HTR-8/SVneo (cell line): ENCODE measurements at regions not wholly inside any gene's neighbourhood (a gene's known extent, or its start where the extent isn't known, plus 50 kb on each side); places are given as distances from the start of the nearest gene placed in this dataset.

Source experiments
- DNase-seq: peaks from one replicate; pipeline ENCODE4 v3.0.0; 2011; ENCODE audit warnings: low spot score, mixed read lengths; ENCODE audit not compliant: insufficient read length
- FAIRE-seq: peaks from 2 replicates; lab custom pipeline; 2011; peaks lifted over from hg19 to GRCh38; lab: Jason Lieb, UNC

DNA sequence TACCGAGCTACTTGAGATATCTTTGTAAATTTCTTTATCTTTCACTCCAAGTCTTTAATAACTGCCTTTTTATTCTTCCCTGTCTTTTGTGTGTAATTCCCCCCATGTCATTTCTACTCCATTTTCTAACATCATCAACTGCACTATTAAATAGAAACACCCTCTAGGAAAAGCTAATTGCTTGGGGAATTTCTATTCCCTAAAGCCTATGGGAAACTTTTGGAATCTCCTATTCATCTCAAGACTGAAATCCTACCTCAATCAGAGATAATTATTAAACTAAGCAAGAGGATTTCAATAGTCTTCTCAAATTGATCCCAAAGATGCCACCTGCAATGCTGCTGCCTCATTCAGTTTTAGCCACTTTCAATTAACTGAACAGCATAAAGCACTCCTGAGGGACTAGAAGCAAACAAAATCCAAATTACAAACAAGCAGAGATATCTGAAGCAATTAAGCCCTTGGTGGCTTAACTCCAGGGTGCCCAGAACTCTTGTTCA lies 598.7 kb downstream of the IGSF11 start:
- no peak for DNase-seq

DNA sequence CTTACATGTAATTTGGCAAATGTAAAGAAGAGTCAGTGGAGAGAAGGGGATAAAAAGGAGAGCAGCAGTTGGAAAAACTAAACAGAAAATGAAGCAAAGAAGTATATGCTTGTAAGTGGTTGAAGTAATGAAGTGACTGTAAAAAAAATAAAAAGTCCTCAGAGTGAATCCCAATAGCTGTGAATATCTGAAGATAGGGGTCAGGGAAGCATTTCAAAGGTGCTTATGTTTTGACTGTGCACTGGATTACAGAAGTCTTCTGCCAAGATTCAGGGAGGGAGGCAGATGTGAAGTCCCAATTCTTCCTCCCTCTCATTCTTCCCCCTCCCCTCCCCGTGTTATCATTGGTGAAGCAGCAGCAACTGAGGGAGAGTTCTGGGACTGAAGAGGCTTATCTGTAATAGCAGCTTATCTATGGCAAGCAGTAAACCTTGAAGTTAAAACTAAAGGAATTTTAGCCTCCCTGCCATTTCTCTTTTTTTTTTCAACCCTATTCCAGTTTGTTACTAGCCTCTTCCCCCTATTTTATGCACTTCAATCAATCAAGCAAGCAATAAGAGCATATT lies 597.9 kb downstream of the IGSF11 start:
- DNase-seq, result no peak
- FAIRE-seq, result no peak

More for the DNA sequence above, 598.7 kb downstream of the IGSF11 start:
- no peak for FAIRE-seq

DNA sequence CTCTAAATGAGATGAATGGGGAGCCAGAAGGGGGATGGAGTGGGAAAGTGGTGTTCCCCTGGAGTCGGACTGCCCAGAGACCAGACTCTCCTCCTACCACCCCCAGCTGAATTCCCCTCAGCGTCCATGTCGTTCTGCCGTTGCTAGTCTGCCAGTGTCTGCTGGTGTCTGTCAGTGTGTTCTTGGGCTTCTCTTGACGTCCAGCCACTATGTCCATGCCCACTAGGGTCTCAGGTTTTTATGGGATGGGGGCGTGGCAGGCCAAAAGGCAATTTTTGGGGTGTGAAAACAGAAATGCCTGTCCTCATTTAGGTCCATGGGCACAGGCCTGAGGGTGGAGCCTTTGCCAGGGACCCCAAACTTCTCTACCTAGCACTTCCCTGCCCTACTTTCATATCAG lies 589.6 kb downstream of the IGSF11 start:
- FAIRE-seq, result no peak
- DNase-seq, result no peak

DNA sequence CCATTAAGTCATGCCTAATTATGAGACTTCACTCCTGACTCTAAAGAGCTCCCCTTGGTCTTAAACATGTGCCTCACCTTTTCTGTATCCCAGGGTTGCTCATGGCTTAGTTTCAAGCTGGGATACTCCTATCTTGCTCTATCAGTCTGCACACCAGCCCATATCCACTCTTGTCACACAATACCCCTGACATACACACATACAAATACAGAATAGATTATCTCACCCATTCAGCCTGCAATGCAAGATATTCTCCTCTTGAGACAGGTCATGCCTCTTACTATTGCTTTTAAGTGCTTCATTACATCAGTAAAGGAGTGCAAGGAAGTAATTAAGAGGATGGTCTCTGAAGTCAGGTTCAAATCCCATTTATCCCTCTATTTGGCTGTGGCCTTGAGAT lies 587.3 kb downstream of the IGSF11 start:
- DNase-seq (no peak), FAIRE-seq (no peak)

DNA sequence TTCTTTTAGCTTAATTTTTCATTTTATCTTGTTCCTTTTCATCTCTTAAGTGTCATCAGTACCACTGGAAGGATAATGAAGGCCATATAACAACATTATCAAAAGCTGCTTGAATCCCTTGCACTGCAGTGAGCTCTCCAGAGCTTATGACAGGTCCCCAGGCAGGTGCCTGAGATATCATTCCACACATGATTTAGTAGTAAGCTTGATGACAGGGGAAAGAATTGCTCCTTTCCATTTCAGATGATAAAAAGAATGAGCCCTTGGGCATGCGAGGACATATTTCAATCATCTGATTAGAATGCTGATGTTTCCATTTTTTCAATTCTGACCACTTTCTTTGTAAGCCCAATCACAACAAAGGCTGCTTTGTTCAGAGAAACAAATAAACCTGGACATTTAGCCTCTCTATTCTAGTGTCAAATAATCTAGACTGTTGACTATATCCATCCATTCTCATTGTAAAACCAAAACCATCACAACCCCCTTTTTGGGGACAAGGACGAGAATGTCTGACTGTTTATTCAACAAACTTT lies 567.8 kb downstream of the IGSF11 start:
- DNase-seq (no peak), FAIRE-seq (no peak)

DNA sequence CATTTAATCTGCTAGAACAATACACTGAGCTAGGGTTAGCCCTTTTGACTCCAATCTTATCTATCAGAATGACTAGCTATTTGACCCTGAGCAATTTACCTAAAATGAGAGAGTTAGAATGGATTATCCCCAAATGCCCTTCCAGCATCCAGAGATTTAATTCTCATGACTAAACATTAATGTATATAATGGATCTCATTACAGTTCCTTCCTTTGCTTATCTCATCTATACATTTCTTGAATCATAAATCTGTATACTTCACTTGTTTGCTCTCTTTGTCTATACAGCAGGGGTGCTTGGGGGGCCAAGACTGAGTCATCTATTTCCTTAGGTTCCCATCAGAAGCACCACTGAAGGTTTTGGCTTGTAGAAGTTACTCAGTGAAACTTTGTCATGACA lies 565.8 kb downstream of the IGSF11 start:
- FAIRE-seq, result no peak
- no peak for DNase-seq

DNA sequence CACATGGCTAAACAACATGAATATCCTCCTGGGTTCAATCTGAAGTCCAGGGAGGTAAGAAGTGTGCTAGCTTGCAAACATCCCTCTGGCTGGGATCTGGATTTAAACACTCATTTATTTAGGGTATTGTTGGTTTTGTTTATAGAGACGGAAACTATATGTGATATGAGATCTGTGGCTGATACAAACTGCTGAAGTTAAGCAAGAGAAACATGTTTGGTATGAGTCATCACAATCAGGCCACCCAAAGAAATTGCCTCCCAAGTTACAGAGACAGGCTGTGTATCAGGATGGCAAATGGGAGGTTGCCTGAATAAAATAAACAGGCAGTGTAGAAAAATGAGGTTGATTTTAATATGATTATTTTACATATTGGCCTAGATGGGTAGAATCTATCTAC lies 562.1 kb downstream of the IGSF11 start:
- no peak for DNase-seq
- FAIRE-seq, result no peak

DNA sequence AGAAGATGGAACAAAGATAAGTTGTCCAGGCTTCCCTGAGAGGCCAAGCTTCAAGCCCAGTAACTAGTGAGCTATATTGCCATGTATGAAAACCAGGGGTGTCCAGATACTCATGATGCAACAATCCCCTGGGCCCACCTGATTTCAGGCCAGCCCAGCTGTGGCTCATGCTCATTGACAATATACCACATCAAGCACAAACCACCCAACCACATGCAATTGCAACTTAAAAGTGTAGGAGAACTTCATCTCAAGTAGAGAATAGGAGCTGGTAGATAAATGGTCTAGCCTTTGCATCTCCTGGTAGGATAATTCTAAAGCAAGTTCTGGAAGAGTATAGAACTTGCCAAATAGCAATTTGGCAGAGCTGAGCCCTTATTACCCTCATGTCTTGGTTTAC lies 561.3 kb downstream of the IGSF11 start:
- FAIRE-seq (no peak), DNase-seq (no peak)

DNA sequence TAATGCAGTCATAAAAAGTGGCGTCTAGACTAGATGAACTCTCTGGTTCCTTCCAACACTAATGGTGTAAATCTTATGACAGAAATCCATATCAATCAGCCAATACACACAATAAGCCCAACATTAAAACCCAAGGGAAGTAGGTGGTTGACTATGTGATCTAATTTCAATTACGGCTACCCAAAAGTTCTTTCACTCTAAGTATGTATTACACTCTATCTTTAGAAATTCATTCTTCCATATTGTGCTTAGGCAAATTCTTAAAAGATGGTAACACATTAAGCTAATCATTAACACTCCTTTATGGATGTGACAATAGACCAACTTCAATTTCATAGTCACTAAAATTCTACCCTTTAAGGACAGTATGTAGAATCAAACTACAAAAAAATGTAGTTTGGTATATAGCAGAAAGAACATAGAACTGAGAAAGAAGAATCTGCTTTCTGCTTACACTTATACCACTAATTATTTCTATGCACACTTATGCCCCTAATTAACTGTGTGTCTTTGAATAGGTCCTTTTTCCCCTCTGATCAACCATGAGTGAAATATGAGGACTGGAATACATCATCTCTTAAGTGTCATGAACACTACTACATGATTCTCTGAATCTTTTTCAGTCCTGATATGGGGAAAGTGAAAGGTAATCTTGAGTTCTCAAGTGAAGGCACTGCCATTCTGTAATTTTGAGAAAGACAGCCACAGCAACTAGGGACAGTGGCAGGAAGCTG lies 557.6 kb downstream of the IGSF11 start:
- FAIRE-seq (no peak), DNase-seq (no peak)

DNA sequence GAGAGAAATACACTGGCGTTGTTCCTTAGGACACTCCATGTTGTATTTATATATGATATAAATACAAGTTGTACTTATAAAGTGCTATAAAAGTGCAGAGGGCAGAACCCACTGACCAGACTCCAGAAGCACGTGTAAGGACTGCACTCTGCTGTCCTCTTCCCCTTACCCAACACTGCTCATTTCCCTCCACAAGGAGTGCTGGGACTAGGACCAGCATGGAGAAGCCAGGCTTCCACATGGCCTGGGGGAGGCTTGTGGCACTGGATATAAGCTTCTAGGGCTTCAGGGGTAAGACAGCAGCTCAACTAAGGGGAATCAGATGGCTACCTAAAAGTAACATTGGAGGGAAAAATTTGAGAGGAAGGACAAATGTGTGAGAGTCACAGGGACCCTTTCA lies 556.9 kb downstream of the IGSF11 start:
- DNase-seq (no peak), FAIRE-seq (no peak)

DNA sequence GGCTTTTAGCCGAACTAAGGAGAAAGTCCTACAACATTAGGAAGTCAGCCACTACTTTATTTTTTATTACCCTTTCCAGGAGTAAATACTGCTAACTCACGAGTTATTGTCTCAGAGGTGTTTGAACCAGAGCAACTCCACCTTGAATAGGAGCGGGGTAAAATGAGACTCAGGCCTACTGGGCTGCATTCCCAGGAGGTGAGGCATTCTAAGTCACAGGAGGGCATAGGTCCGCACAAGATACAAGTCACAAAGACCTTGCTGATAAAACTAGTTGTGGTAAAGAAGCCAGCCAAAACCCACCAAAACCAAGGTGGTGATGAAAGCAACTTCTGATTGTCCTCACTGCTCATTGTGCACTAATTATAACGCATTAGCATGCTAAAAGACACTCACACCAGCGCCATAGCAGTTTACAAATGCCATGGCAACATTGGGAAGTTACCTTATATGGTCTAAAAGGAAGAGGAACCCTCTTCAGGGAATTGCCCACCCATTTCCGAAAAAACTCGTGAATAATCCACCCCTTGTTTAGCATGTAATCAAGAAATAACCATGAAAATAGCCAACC lies 555.9 kb downstream of the IGSF11 start:
- no peak for DNase-seq
- FAIRE-seq, result no peak

DNA sequence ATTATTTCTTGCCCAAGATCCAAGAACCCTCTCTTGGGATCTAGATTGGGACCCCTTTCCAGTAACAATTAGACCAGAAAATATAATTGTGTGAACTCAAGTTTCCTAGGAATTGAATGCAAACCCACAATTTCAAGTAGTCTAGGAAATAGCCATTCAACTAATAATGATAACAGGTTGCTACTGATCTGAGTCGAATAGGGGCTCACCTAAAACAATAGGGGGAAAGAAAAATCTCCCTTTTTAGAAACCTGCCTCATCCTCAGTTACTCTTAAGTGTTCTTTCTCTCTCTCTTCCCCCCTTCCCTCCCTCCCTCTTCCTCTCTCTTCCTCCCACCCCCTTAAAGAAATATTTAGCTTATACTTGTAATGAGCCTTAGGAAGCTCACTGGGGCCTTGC lies 555.3 kb downstream of the IGSF11 start:
- FAIRE-seq, result no peak
- no peak for DNase-seq

DNA sequence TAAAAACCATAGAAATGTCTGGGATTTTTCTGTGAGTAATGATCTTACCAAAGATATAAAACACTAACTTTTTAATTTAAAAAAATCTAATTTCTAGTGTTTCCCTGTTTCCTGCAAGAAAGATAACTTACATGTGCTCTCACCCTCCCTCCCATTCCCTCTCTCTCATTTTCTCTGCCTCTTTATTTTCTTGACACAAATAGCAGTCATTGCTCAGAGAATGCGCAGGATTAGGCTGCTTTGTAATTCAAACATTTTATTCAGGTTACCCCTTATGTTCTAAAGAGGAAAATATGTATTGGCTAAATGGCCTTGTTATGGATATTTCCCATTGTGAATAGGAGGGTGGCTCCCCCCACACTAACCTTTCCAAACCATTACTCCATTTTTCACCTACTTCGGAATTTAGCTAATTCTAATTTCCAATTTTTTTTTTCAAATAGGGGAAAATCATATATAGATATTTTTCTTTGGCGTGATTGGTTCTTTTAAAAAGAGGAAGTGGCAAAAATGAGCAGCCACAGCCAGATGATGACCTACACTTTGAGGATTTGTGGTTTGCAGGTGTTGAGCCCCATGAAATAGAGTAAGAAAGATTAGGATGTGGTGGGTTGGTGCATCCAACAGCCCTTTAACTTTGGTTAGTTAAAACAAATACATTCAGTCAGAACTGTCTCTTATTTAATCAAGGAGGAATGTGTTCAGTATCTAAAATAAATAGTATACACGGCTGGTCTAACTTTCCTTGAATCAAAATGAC lies 554.4 kb downstream of the IGSF11 start:
- DNase-seq (no peak), FAIRE-seq (no peak)

DNA sequence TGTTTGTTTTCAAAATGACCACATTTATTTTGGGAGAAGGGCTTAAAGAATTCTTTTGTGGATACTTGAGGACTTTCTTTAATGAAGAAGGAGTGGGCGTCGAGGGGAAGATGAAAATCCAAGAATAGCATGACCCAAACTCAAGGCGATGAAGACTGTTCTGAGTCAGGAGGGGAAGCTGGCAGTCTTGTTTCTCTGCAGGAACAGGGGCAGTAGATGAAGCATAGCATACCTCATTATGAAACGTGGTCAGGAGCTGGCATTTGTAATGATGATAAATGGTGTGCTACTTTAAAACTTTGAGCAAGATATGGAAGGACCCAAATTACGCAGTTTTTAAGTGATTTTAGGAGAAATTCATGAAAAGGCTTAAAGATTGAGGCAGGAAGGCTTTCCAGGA lies 549.0 kb downstream of the IGSF11 start:
- DNase-seq (no peak), FAIRE-seq (no peak)

DNA sequence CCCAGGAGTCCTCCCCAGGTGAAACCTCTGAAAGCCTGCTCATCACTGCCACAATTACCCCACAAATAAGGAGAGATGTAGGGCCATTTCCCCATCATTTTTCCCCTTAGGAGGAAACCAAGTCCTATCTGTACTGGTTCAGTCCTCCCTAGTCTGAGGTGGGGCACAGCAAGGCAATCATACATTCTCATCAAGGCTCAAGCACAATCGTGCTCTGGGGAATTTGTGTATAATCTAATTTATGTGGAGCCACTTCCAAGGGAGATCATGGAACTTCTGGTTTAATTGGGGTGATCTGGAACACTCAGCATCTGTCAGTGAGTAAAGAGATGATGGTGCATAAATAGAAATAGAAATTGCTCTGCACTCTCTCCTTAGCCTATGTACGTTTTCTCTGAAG lies 546.9 kb downstream of the IGSF11 start:
- no peak for DNase-seq
- FAIRE-seq, result no peak

DNA sequence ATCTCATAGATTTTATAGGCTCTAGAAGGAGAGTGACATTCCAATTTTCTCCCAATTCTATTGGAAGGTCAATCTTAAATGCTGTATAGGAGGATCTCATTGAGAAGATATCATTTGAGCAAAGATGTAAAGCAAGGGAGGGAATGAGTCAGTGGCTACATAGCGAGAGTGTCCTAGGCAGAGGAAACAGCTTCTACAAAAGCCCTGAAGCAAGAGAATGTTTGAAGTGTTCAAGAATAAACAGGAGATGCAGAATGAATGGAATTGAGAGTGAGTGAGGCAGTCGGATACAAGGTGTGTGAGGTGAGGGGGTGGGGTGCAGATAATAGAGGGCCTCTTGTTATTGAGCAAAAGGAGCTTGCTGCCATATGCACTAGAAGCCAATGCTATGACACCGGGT lies 545.9 kb downstream of the IGSF11 start:
- DNase-seq (no peak), FAIRE-seq (no peak)

DNA sequence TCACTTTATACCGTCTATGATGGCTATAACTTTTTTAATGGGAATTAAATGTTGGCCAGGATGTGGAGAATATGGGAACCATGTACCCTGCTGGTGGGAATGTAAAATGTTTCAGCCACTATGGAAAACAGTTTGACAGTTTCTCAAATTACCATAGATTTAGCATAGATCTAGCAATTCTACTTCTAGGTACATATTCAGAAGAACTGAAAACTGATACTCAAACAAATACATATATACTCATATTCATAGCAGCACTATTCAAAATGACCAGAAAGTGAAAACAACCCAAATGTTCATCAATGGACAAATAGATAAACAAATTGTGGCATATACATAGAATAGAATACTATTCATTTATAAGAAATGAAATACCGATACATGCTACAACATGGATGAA lies 539.4 kb downstream of the IGSF11 start:
- FAIRE-seq (no peak), DNase-seq (no peak)

DNA sequence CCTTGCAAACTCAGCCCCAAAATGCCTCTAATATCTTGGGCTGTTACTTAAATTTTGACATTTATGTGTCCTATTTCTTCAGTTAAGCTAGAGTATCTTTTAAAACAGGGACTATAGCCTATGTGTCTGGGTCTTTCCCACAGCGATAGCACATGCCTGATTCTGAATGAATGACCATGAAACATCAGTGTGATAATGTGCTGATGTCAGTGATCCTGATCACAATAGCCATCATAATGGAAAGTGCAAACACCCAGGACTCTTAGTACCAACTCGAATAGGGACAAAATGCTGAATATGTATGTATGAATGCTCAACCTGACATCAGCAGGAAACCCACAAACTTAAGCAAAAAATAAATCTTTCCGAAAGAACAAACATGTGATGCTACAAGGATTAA lies 537.4 kb downstream of the IGSF11 start:
- FAIRE-seq, result no peak
- no peak for DNase-seq

DNA sequence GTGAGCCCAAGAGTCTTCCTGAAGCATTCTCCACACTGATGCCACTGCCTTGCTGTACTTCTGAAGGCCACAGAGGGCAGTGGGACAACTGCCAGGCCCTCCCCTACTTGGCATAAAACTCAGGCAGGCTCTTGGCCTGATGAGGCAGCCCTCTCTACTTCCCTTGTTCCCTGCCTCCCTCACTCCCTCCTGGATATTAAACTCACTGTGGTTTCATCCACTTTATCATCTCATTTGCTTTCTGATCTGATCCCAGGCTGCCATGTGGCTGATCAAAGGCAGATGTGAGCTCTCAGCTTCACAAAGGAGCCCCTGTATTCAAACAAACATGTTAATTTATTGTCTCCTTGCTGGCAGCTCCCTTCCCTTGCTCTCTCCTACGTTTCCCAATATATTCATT lies 533.5 kb downstream of the IGSF11 start:
- FAIRE-seq, result no peak
- DNase-seq, result no peak

DNA sequence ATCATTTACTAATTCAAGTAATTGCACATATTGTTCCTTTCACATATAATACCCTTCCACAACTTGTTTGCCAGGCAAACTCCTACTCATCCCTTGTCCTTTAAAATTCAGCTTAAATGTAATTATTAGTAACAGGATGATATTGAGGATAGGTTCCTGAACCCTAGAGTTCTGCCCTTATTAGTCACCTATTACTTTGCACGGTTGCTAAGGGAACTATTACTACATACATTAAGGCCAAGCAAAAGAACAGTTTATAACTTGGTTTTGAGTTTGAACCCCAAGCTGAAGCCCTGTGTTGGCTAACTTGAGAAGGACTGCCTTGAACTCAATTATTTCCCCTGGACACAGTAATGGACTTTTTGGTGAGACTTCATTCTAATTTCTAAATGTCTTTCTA lies 529.7 kb downstream of the IGSF11 start:
- FAIRE-seq, result no peak

DNA sequence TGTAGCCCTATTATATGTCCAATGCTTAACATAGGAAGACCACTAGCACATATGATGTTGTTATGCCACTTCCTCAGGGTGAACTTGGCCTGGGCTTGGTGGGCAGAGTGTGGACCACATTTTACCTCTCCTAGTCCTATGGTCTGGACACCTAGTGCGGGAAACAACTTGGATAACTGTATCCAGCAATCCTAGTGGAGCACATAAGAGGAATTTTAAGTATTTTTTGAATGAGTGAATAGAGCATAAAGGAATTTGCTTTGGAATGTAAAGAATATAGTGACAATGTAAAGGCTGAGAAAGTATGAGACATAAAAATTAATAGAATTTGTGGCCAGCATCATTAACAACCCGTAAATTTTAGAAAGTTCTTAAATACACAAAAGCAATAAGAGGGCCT lies 528.9 kb downstream of the IGSF11 start:
- no peak for FAIRE-seq
- no peak for DNase-seq

More for the DNA sequence above, 529.7 kb downstream of the IGSF11 start:
- DNase-seq, result no peak
